Activated T-helper 2 cell treated with anti-CD3 and anti-CD28 coated beads, Interferon-gamma antibody, Interleukin-2, Interleukin-4, amounts not matched to agents 10 μg/mL and 5 μg/mL and 100 μg/mL, durations not matched to agents 14 hours and 24 hours and 36 hours (primary cell): ENCODE measurements at regions not wholly inside any gene's neighbourhood (a gene's known extent, or its start where the extent isn't known, plus 50 kb on each side); places are given as distances from the start of the nearest gene placed in this dataset.

ENCODE experiments used
- DNase-seq: peaks from one replicate; pipeline ENCODE4 v3.0.0; 2021; ENCODE audit warnings: low spot score
- H3K27ac Mint-ChIP-seq: one replicate; pipeline ENCODE4 v1.8.0; 2021; ENCODE audit warnings: mixed read lengths
- H3K27me3 Mint-ChIP-seq: one replicate; pipeline ENCODE4 v1.8.0; 2021; ENCODE audit warnings: low read depth, mixed read lengths
- H3K36me3 Mint-ChIP-seq: one replicate; pipeline ENCODE4 v1.8.0; 2021; ENCODE audit warnings: low read depth, mixed read lengths
- H3K4me1 Mint-ChIP-seq: one replicate; pipeline ENCODE4 v1.8.0; 2021; ENCODE audit warnings: low read depth, mixed read lengths
- H3K4me3 Mint-ChIP-seq: one replicate; pipeline ENCODE4 v1.8.0; 2021; ENCODE audit warnings: low read depth, mild to moderate bottlenecking, moderate library complexity, mixed read lengths
- H3K9me3 Mint-ChIP-seq: one replicate; pipeline ENCODE4 v1.8.0; 2021; ENCODE audit warnings: mixed read lengths
- intact Hi-C: fragments of 100-400 bp; cut with micrococcal nuclease; formaldehyde crosslinking; loops from one replicate; pipeline ENCODE4 v1.15.1; 2023

DNA sequence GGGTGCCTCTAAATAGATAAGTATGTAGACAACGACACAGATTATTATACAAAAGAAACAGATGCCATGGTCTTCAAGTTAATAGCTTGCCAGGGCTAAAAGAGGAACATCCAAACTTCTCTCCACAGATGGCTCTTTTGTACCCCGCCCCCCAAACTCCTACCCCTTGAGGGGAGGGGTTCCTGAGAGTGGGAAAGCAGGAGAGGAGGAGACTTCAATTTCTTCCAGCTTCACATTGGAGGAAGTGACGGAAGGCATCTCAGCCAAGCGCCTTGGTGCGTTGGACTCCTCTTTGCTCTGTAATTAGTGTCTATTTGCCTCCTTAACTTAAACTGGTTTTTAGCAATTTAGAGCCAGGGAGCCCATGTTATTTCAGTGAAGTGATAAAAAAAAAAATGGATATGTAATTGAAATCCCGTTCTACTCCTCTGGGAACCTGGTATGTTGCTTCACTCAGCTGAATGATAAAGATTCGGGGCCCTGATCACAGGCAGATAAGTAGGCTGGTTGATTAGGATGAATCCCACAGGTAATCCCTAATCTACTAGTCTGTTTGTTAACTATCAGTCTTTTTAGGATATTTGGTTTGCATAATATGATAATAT is 580.9 kb upstream of the CADM1 start:
- no peaks in the 10 kb centered on the region for H3K4me1 Mint-ChIP-seq
- H3K27ac Mint-ChIP-seq, result no peak overlapping the region
- H3K9me3 Mint-ChIP-seq, result no peaks in the 10 kb centered on the region
- intact Hi-C loops, result no loop called here
- no peaks in the 10 kb centered on the region for H3K36me3 Mint-ChIP-seq
- no peak for DNase-seq
- no peaks in the 10 kb centered on the region for H3K27me3 Mint-ChIP-seq
- no peak overlapping the region for H3K4me3 Mint-ChIP-seq

DNA sequence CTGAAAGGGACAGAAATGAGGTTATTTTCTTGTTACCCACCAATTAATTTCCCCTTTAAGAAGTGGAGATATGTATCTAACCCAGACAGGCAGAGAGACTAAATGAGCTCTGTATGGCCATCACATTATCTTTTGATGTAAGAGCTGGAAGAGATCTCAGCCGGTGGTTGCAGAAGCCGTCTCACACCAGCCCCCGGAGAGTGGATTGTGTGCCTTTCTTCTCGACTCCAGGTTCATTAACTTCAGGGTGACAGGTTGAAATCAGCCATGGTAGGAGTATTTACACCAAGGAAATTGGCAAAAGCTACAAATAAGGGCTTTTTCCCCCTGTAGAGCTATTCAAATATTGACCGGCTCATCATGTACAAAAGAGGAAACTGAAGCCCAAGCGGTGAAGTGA is 580.3 kb upstream of the CADM1 start:
- Mint-ChIP-seq H3K27ac (no peak overlapping the region), H3K27me3 (no peaks in the 10 kb centered on the region), H3K36me3 (no peaks in the 10 kb centered on the region), H3K9me3 (no peaks in the 10 kb centered on the region), H3K4me1 (no peaks in the 10 kb centered on the region), H3K4me3 (no peak overlapping the region)
- no peak for DNase-seq
- intact Hi-C loops, result no loop called here

DNA sequence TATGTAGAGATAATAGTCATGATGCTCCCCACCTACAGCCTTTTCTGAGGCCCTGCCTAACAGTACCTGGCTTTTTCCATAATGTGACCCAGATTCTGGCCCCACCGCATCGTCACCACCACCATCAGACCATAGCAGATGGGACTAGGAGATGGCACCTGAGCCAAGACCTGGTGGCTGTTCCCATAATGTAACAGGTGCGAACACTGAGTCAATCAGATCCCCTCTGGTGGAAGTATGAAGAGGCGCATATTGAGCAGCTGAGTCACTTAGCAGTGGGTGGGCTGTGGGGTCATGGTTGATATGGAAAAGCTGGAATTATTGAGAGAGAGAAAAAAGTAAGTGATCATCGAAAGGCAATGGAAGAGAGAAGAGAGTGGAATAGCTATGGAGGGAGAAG is 578.0 kb upstream of the CADM1 start:
- Mint-ChIP-seq H3K36me3 (no peaks in the 10 kb centered on the region), H3K27me3 (no peaks in the 10 kb centered on the region), H3K27ac (no peak overlapping the region), H3K9me3 (no peaks in the 10 kb centered on the region), H3K4me3 (no peak overlapping the region), H3K4me1 (no peaks in the 10 kb centered on the region)
- intact Hi-C loops, result no loop called here
- DNase-seq, result no peak

DNA sequence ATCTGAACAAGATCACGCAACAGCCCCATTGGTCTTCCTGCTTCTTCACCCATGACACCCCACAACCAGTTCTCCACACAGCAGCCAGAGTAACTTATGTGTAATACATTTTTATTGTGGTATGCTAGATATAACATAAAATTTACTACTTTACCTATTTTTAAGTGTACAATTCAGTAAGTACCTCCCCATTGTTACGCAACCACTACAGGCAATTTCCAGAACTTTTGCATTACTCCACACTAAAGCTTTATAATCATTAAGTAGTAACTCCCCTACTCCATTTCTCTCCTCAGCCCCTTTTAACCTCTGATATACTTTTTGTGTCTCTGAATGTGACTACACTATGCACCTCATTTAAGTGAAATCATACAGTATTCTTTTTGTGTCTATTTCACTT is 575.4 kb upstream of the CADM1 start:
- Mint-ChIP-seq H3K27ac (no peak overlapping the region), H3K9me3 (no peaks in the 10 kb centered on the region), H3K4me1 (no peaks in the 10 kb centered on the region), H3K4me3 (no peak overlapping the region), H3K36me3 (no peaks in the 10 kb centered on the region), H3K27me3 (no peaks in the 10 kb centered on the region)
- intact Hi-C loops, result loop anchor here (5.0 to 10.0 kb wide), 2 partner anchors 215 to 742 kb away; no protein-coding TSS in a partner anchor
- no peak for DNase-seq

DNA sequence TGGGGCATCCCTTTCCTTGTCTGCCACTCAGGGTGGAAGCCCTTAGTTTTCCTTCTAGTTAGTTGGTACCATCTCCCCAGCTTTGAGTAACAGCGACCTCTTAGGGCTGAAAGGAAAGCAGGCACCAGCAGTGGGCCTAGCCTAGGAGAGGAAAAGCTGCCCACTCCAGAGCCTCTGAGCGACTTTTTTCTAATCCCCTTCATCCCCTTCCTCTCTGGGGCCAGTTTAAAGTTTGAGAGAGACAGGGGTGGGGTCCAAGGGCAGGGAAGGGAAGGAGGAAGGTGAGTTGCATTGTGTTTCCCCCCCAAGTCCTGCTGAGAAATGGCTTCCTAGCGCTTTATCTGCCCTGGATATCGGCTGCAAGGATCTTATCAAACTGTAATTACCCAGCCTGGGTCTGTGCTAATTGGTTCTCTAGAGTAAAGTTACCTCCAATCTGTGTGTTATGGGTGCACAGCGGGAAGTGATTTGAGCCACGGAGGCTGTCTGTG is 573.9 kb upstream of the CADM1 start:
- Mint-ChIP-seq H3K9me3 (no peaks in the 10 kb centered on the region), H3K36me3 (no peaks in the 10 kb centered on the region), H3K27me3 (no peaks in the 10 kb centered on the region), H3K4me1 (no peaks in the 10 kb centered on the region), H3K27ac (no peak overlapping the region), H3K4me3 (no peak overlapping the region)
- intact Hi-C loops, result loop anchor here (5.0 to 10.0 kb wide), 2 partner anchors 213 to 741 kb away; no protein-coding TSS in a partner anchor
- DNase-seq, result no peak

DNA sequence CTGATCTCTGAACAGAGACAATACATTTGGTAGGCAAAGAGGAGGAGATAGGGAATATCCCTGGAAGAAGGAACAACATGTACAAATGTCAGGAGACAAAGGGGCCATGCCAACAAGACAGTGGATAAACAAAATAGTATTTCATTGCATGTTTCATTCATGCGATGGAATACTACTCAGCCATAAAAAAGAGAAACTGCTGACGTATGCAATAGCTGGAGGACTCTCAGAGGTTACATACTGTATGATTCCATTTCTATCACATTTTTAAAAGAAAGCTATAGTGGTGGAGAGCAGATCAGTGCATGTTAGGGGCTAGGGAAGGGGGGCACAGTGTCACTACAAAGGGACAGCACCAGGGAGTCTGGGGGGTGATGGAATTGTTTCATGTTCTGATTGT is 572.9 kb upstream of the CADM1 start:
- intact Hi-C loops, result loop anchor here (5.0 to 10.0 kb wide), 2 partner anchors 212 to 740 kb away; no protein-coding TSS in a partner anchor
- Mint-ChIP-seq H3K27me3 (peaks cover 2% of the 10 kb centered on the region), H3K36me3 (no peaks in the 10 kb centered on the region), H3K4me1 (no peaks in the 10 kb centered on the region), H3K9me3 (no peaks in the 10 kb centered on the region), H3K27ac (no peak overlapping the region), H3K4me3 (no peak overlapping the region)
- DNase-seq, result no peak

DNA sequence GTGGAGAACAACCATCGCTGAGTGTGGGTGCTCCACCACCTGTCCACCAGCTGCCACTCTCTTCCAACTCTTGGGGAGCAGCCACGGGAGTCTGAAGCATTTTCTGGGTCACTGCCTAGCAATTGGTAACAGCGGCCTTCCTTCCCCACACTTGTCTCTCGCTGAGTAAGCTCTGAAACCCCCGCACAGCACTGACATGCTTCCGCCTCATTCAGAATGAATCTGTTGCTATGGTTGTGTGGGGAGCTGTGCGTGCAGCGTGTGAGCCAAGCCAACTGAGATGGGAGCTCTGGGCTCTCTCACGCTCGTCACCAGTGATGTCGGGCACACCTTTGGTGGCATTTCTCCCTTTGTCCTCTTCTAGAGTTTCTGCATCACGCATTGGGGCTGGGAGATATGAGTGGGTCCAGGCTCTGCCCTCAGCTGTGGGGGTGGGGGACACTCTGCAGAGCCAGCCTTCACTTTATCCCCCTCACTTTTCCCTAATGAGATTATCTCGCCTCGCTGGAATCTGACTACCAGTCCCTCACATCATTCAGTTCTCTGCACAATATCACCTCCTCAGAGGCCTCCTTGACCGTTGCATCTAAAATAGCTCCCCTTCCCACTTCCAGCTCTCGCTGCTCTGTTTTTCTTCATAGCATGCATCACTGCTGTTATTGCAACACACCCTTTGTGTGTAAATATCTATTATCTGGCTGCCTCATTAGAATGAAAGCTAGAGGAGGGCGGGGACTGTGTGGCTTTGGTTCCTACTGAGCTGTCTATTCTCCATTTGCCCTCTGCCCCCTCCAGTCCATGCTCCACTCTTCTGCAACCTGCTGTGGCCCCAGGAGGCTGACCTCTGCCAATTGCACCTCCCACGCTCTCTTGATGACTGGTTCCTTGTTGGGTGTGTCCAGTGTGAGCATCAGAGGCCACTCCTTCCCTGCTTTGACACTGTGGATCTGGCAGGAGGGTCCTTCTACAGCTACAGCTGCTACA is 569.9 kb upstream of the CADM1 start:
- intact Hi-C loops, result loop anchor here (10.0 kb wide), 1 partner anchor 209 kb away; no protein-coding TSS in a partner anchor
- H3K27me3 Mint-ChIP-seq, result peaks cover 5% of the 10 kb centered on the region
- no peak overlapping the region for H3K4me3 Mint-ChIP-seq
- DNase-seq, result no peak
- no peaks in the 10 kb centered on the region for H3K4me1 Mint-ChIP-seq
- no peaks in the 10 kb centered on the region for H3K36me3 Mint-ChIP-seq
- no peaks in the 10 kb centered on the region for H3K9me3 Mint-ChIP-seq
- H3K27ac Mint-ChIP-seq, result no peak overlapping the region

DNA sequence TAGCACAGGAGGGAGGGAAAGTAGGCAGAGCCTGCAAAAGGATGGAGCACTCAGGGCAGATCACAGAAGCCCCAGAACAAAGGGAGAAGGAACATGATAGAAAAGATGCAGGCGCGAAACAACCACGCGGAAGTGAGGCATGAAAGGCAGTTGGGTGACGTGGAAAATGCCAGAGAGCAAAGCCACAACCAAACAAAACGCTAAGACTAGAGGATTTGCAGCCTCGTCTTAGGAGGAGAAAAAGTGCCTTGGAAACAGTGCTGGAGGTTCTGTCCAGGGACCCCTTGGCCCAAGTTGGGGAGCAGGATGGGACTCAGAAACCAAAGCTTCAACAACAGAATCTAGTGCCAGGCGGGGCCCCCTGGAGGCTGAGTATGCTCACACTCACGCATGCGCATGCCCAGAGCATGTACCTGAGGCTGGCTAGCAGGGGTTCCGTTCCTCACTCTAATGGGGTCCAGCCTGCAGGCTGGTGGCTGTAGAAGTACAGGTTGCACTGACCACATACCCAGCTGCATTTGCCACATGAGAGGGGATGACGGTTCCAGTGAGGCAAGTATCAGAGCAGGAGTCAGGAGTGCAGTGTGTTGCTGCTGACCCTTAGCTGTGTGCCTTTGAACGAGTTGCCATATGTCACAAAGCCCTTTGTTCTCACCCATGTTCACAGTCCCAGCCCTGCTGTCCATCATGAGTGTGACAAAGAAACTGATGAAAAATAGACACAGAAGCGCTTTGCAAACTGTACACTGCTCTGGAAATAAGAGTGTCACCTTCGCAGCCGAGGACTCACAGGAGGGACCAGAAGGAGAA is 568.6 kb upstream of the CADM1 start:
- intact Hi-C loops, result loop anchor here (10.0 kb wide), 1 partner anchor 208 kb away; no protein-coding TSS in a partner anchor
- Mint-ChIP-seq H3K9me3 (no peaks in the 10 kb centered on the region), H3K4me3 (no peak overlapping the region), H3K4me1 (no peaks in the 10 kb centered on the region), H3K27me3 (peaks cover 5% of the 10 kb centered on the region), H3K36me3 (no peaks in the 10 kb centered on the region), H3K27ac (no peak overlapping the region)
- no peak for DNase-seq

DNA sequence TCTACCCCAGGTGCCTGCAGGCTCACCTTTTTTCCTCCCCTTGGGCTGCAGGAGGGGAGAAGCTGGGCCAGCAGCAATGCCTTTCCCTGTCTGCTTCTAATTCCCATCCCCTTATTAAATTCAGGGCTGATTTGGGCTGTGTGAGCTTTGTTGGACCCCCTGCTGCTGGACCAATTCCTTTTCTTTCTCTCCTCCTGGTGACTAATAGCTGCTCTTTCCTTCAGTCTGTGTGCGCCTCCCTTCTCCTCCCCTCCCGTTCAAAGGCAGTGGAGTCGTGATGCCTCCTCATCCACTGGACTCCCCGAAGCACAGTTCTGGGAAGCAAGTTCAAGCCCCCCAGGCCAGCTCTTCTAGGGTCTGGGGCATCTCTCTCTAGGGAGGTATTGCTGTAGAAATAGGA is 567.9 kb upstream of the CADM1 start:
- Mint-ChIP-seq H3K27ac (no peak overlapping the region), H3K4me3 (no peak overlapping the region), H3K36me3 (no peaks in the 10 kb centered on the region), H3K9me3 (no peaks in the 10 kb centered on the region), H3K4me1 (no peaks in the 10 kb centered on the region), H3K27me3 (peaks cover 5% of the 10 kb centered on the region)
- DNase-seq, result no peak
- intact Hi-C loops, result loop anchor here (10.0 kb wide), 1 partner anchor 207 kb away; no protein-coding TSS in a partner anchor

DNA sequence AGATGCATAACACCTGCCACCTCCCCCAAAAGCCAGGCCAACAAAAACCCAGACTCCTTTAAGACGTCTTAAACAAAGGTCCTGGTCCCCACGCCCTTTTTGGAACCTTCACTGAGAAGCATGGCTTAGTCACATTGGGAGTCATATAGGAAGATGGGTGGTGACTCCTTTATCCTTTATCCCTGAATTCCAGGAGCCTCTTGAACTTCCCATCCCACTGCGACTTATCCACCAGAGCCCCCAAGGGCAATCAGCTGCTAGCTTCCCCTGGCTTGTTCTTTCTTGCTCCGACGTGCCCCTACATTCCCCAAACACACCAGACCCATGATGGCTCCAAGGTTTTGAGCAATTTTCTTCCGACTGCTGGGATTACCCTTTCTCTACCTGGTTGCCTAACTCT is 567.0 kb upstream of the CADM1 start:
- H3K27ac Mint-ChIP-seq, result no peak overlapping the region
- H3K36me3 Mint-ChIP-seq, result no peaks in the 10 kb centered on the region
- no peak for DNase-seq
- H3K4me3 Mint-ChIP-seq, result no peak overlapping the region
- peaks cover 5% of the 10 kb centered on the region for H3K27me3 Mint-ChIP-seq
- H3K4me1 Mint-ChIP-seq, result no peaks in the 10 kb centered on the region
- intact Hi-C loops, result loop anchor here (10.0 kb wide), 1 partner anchor 206 kb away; no protein-coding TSS in a partner anchor
- no peaks in the 10 kb centered on the region for H3K9me3 Mint-ChIP-seq

DNA sequence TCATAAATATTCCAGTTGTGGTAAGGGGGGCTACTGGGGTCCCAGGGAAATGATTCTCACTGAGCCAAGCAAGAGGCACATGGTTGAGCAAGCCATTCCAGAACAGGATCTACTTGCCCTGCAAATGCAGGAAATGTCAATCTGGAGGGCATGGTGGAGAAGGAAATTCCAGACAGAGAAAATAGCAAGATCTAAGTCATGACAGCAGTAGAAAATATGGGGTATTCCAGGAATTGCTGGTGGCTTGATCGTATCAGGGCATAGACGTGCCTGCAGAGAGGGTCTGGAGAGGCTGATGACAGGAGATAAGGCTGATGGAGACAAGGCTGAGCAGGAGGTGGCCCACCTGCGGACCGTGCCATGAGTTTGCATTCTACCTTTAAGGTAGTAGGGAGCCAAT is 566.3 kb upstream of the CADM1 start:
- Mint-ChIP-seq H3K9me3 (no peaks in the 10 kb centered on the region), H3K27me3 (peaks cover 5% of the 10 kb centered on the region), H3K36me3 (no peaks in the 10 kb centered on the region), H3K27ac (no peak overlapping the region), H3K4me3 (no peak overlapping the region), H3K4me1 (no peaks in the 10 kb centered on the region)
- intact Hi-C loops, result loop anchor here (10.0 kb wide), 1 partner anchor 206 kb away; no protein-coding TSS in a partner anchor
- no peak for DNase-seq

DNA sequence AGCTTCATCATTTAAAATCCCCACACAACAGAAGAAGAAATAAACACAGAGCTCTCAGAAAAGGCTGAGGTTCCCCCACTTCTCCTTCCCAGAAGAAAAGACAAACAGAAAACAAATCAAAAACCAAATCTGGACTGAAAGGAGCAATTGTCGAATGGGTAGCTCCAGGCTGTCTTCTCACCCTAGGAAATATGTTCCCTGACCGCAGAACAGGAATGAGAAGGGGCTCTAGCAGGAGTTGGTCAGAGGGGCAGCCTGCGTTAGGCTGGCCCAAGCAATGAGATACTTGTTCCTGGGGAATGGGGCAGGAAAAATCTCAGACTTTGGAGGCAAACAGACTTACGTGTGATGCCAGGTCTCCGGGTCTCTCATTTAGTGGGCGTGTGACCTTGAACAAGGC is 562.6 kb upstream of the CADM1 start:
- Mint-ChIP-seq H3K27me3 (peaks cover 4% of the 10 kb centered on the region), H3K4me1 (peaks cover 1% of the 10 kb centered on the region), H3K27ac (no peak overlapping the region), H3K4me3 (no peak overlapping the region), H3K9me3 (no peaks in the 10 kb centered on the region), H3K36me3 (no peaks in the 10 kb centered on the region)
- intact Hi-C loops, result no loop called here
- DNase-seq, result no peak
